Neuronal stem cell (in vitro differentiated cells): ENCODE measurements at regions not wholly inside any gene's neighbourhood (a gene's known extent, or its start where the extent isn't known, plus 50 kb on each side); places are given as distances from the start of the nearest gene placed in this dataset.
"Not testable (repeated sequence)": the region's sequence is repeated elsewhere in the genome, so short reads cannot be mapped to it uniquely, and the experiment has no call there.

Experiments used
- DNase-seq: peaks from one replicate; pipeline ENCODE4 v3.0.0-alpha.2; 2013; ENCODE audit warnings: low spot score
- H2AFZ ChIP-seq: one replicate; pipeline ENCODE4 v1.6.1; 2013; ENCODE audit warnings: mild to moderate bottlenecking, low read length, inconsistent platforms
- H2AK5ac ChIP-seq: 2 replicates; pipeline ENCODE4 v1.6.1; 2013; ENCODE audit warnings: low read depth, mild to moderate bottlenecking, inconsistent platforms, low read length, moderate library complexity, mixed read lengths
- H2BK120ac ChIP-seq: 2 replicates; pipeline ENCODE4 v1.6.1; 2013; ENCODE audit warnings: low read depth, mild to moderate bottlenecking, inconsistent platforms, low read length, moderate library complexity, mixed read lengths
- H2BK12ac ChIP-seq: one replicate; pipeline ENCODE4 v1.6.1; 2013; ENCODE audit warnings: low read length, inconsistent platforms
- H2BK15ac ChIP-seq: 2 replicates; pipeline ENCODE4 v1.6.1; 2013; ENCODE audit warnings: mild to moderate bottlenecking, low read length, inconsistent platforms, mixed read lengths
- H2BK5ac ChIP-seq: one replicate; pipeline ENCODE4 v1.6.1; 2013; ENCODE audit warnings: inconsistent platforms, mild to moderate bottlenecking, low read length, moderate library complexity
- H3K14ac ChIP-seq: one replicate; pipeline ENCODE4 v1.6.1; 2013; ENCODE audit warnings: low read length, inconsistent platforms
- H3K18ac ChIP-seq: 2 replicates; pipeline ENCODE4 v1.6.1; 2013; ENCODE audit warnings: low read length, inconsistent platforms
- H3K23ac ChIP-seq: 2 replicates; pipeline ENCODE4 v1.6.1; 2013; ENCODE audit warnings: low read depth, mild to moderate bottlenecking, mixed read lengths, low read length, inconsistent platforms; ENCODE audit not compliant: poor library complexity
- H3K27ac ChIP-seq: replicated peaks from 3 replicates; pipeline ENCODE4 v1.5.1; 2013; ENCODE audit warnings: low read length, inconsistent platforms
- H3K27me3 ChIP-seq, 3 experiments: 2 replicates each; pipeline ENCODE4 v1.6.1; 2013; ENCODE audit warnings: low read length in 3 of 3, mild to moderate bottlenecking in 2 of 3, inconsistent platforms in 1 of 3, low read depth in 1 of 3, mixed read lengths in 1 of 3, moderate library complexity in 1 of 3; ENCODE audit not compliant: control insufficient read depth in 3 of 3, insufficient read depth in 3 of 3
- H3K36me3 ChIP-seq, 2 donors: replicated peaks in 1 of 2; 2 replicates each; pipeline ENCODE4 v1.6.1; 2013; ENCODE audit warnings: low read length in 2 of 2; ENCODE audit not compliant: control insufficient read depth in 2 of 2, insufficient read depth in 2 of 2
- H3K4ac ChIP-seq: 2 replicates; pipeline ENCODE4 v1.6.1; 2013; ENCODE audit warnings: inconsistent platforms, mild to moderate bottlenecking, low read length, moderate library complexity
- H3K4me1 ChIP-seq, 2 donors: 1 replicate in 1 of 2; 2 replicates in 1 of 2; pipeline ENCODE4 v1.6.1; 2013; ENCODE audit warnings: low read length in 2 of 2, low read depth in 1 of 2; ENCODE audit not compliant: control insufficient read depth in 2 of 2, insufficient read depth in 1 of 2
- H3K4me2 ChIP-seq: one replicate; pipeline ENCODE4 v1.6.1; 2013; ENCODE audit warnings: mild to moderate bottlenecking, low read length, inconsistent platforms; ENCODE audit not compliant: insufficient read depth, poor library complexity, severe bottlenecking
- H3K4me3 ChIP-seq, 2 donors: 2 replicates each; pipeline ENCODE4 v1.5.1; 2013; ENCODE audit warnings: low read length in 2 of 2, mild to moderate bottlenecking in 2 of 2, inconsistent platforms in 1 of 2, moderate library complexity in 1 of 2
- H3K79me1 ChIP-seq: one replicate; pipeline ENCODE4 v1.6.1; 2013; ENCODE audit warnings: low read depth, mild to moderate bottlenecking, inconsistent platforms, low read length, moderate library complexity
- H3K9ac ChIP-seq: one replicate; pipeline ENCODE4 v1.6.1; 2013; ENCODE audit warnings: mild to moderate bottlenecking, low read depth, low read length, inconsistent platforms; ENCODE audit not compliant: poor library complexity
- H3K9me3 ChIP-seq, 2 donors: replicated peaks in 1 of 2; 2 replicates each; pipeline versions ENCODE3 to v1.6.1; 2013; ENCODE audit warnings: low read length in 2 of 2, mild to moderate bottlenecking in 2 of 2, inconsistent platforms in 1 of 2, low read depth in 1 of 2, mixed read lengths in 1 of 2, moderate library complexity in 1 of 2; ENCODE audit not compliant: control insufficient read depth in 2 of 2, insufficient read depth in 1 of 2
- H4K8ac ChIP-seq: one replicate; pipeline ENCODE4 v1.6.1; 2013; ENCODE audit warnings: low read depth, mild to moderate bottlenecking, inconsistent platforms, low read length, moderate library complexity
- H4K91ac ChIP-seq: one replicate; pipeline ENCODE4 v1.6.1; 2013; ENCODE audit warnings: low read length, low read depth, mild to moderate bottlenecking, inconsistent platforms; ENCODE audit not compliant: poor library complexity
- WGBS, 2 donors: extraction: QIAGEN DNeasy Blood & Tissue Kit; methylation state at CpG; one replicate each; pipeline ENCODE4 v1.1.7; 2013; ENCODE audit warnings: missing lambda C conversion rate in 2 of 2, mixed read lengths in 1 of 2; ENCODE audit not compliant: insufficient read length in 2 of 2, insufficient replicate concordance in 1 of 2; ENCODE audit errors: extremely low coverage in 2 of 2; 5-methylcytosine and 5-hydroxymethylcytosine counted together

- not testable (repeated sequence) for H3K9ac ChIP-seq, H2AK5ac ChIP-seq, H3K23ac ChIP-seq, H2BK12ac ChIP-seq, H3K4ac ChIP-seq, H2BK15ac ChIP-seq, H2BK120ac ChIP-seq, H3K4me1 ChIP-seq, H4K91ac ChIP-seq, H3K79me1 ChIP-seq, H2BK5ac ChIP-seq, DNase-seq, H2AFZ ChIP-seq, H3K18ac ChIP-seq, H3K27me3 ChIP-seq, H3K9me3 ChIP-seq, H3K4me2 ChIP-seq, H3K4me3 ChIP-seq, H4K8ac ChIP-seq, H3K36me3 ChIP-seq, H3K27ac ChIP-seq, H3K14ac ChIP-seq
- WGBS, 2 donors = no CpG with 5 or more reads among the region's 14 CpGs
Measured at GRCh38 chr14:106714446-106715428, 1188.4 kb downstream of the TMEM121 start.

GRCh38 chr14:106717544-106717943 is 1191.2 kb downstream of the TMEM121 start:
- H3K9me3 ChIP-seq, H4K8ac ChIP-seq, H2BK12ac ChIP-seq, H2BK5ac ChIP-seq, H3K4me2 ChIP-seq, H3K18ac ChIP-seq, H2BK15ac ChIP-seq, H3K4ac ChIP-seq, H3K4me1 ChIP-seq, H3K36me3 ChIP-seq, H3K23ac ChIP-seq, H3K27me3 ChIP-seq, H2BK120ac ChIP-seq, H3K9ac ChIP-seq, H2AFZ ChIP-seq, DNase-seq, H3K4me3 ChIP-seq, H2AK5ac ChIP-seq, H4K91ac ChIP-seq, H3K27ac ChIP-seq, H3K14ac ChIP-seq, H3K79me1 ChIP-seq: not testable (repeated sequence)
- WGBS, 2 donors = no CpG with 5 or more reads among the region's 11 CpGs

GRCh38 chr14:106719880-106720279 is 1193.5 kb downstream of the TMEM121 start:
- not testable (repeated sequence) for H3K27ac ChIP-seq, H2BK12ac ChIP-seq, H2BK5ac ChIP-seq, H3K4me1 ChIP-seq, H4K91ac ChIP-seq, H3K4me3 ChIP-seq, H3K23ac ChIP-seq, H4K8ac ChIP-seq, H2AK5ac ChIP-seq, H3K4me2 ChIP-seq, H2BK15ac ChIP-seq, DNase-seq, H3K9ac ChIP-seq, H2BK120ac ChIP-seq, H3K18ac ChIP-seq, H3K4ac ChIP-seq, H3K36me3 ChIP-seq, H3K27me3 ChIP-seq, H3K79me1 ChIP-seq, H3K9me3 ChIP-seq, H2AFZ ChIP-seq, H3K14ac ChIP-seq
- WGBS, 2 donors = no CpG with 5 or more reads among the region's 2 CpGs

GRCh38 chr14:106721926-106722325 is 1195.5 kb downstream of the TMEM121 start:
- H3K79me1 ChIP-seq = not testable (repeated sequence)

More at GRCh38 chr14:106721926-106722325, 1195.5 kb downstream of the TMEM121 start:
- WGBS, 2 donors = no CpG with 5 or more reads among the region's 4 CpGs
- H2BK120ac ChIP-seq, H2BK5ac ChIP-seq, H2AK5ac ChIP-seq, H3K9me3 ChIP-seq, H4K91ac ChIP-seq, H3K4me2 ChIP-seq, H3K23ac ChIP-seq, H3K36me3 ChIP-seq, H3K27ac ChIP-seq, H3K4ac ChIP-seq, H3K9ac ChIP-seq, H3K14ac ChIP-seq, H4K8ac ChIP-seq, H2AFZ ChIP-seq, H3K18ac ChIP-seq, H2BK12ac ChIP-seq, H3K4me3 ChIP-seq, H2BK15ac ChIP-seq, H3K27me3 ChIP-seq, H3K4me1 ChIP-seq, DNase-seq: not testable (repeated sequence)
